GM19239 (cell line): ENCODE measurements at regions not wholly inside any gene's neighbourhood (a gene's known extent, or its start where the extent isn't known, plus 50 kb on each side); places are given as distances from the start of the nearest gene placed in this dataset.

ENCODE experiments used
- DNase-seq: peaks from one replicate; pipeline ENCODE4 v3.0.0; 2011; ENCODE audit warnings: low spot score; ENCODE audit not compliant: insufficient read length
- FAIRE-seq: peaks from 2 replicates; lab custom pipeline; 2011; peaks lifted over from hg19 to GRCh38; lab: Jason Lieb, UNC

DNA sequence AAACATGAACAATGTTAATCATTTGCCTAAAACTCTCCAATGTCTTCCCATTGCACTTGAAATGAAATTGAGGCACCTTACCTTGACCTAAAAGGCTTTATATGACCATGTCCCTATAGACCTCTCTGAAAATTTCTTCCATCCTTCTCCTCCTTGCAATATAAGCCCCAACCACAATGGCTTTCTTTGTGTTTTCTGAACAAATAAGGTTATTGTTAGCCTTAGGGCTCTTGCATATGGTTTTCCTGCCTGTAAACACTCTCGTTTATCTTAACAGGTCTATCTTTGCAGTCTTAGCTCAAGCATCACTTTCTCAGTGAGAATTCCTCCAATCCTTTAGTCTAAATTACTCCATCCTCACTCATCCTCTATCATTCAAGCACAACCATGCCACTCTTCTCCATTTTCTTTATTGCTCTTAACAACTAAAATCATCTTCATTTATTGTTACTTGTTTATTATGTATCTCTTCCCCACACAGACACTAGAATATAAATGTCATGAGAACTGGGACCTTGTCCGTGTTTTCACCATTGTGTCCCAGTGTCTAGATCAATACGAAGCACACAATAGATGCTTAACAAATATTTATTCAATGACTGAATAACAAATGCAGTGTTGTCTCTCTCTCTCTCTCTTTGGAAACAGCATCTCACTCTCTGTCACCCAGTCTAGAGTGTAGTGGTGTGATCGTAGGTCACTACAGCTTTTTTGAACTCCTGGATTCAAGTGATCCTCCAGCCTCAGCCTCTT lies 129.3 kb downstream of the RDH14 start:
- FAIRE-seq = no peak

DNA sequence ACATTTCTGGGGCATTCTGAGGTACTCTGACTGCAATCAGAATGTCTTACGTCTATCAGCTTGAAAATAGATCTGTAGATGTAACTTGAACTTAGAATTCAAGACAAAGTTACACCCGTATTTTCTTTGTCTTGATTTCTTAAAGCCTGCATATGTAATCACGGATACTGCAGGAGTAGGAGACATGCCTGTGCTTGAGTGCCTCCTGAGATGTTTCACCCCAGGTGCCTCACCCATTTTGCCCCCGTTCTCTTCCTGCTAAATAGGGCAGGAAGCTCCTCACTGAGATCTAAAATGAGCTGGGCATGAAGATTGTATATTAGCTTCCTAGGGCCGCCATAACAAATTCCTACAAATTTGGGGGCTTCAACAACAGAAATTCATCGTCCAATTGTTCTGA lies 131.9 kb downstream of the RDH14 start:
- no peak for FAIRE-seq
- DNase-seq = no peak

More for the DNA sequence above, 129.3 kb downstream of the RDH14 start:
- no peak for DNase-seq

DNA sequence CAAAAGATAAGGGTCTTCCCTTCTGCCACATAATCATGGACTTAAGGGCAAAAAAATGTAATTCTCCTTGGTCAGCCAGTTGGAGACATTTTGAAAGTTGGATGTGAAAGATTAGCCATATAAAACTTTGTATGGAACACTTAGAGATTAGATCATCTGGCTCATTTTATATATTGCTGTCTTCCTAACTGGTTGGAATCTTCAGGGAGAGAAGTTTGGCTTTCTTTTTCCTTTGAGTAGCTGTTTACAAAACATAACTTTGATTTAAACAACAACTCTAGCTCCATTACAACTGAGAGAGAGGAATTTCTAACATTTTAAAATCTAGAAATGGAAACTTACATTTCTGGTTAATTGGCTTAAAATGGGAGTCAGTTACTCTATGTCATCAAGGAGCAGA lies 132.7 kb downstream of the RDH14 start:
- DNase-seq (no peak), FAIRE-seq (no peak)

DNA sequence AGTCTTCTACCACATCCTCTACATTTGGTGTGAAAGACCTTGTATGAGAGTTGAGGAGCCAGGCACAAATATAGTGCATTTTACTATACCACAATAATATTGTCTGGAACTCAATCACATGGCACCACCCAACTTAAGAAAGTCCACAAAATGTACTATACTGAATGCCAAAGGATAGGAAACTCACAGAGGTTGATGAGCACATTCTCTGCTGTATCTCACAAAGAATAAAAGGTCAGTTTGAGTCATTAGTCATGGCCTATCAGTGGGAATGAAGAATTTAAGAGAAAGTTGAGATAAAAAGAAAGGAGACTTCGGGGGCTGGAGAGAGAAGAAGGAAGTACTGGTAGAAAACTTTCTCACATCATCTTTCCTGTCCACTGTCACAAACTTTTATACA lies 134.3 kb downstream of the RDH14 start:
- FAIRE-seq (no peak), DNase-seq (no peak)

DNA sequence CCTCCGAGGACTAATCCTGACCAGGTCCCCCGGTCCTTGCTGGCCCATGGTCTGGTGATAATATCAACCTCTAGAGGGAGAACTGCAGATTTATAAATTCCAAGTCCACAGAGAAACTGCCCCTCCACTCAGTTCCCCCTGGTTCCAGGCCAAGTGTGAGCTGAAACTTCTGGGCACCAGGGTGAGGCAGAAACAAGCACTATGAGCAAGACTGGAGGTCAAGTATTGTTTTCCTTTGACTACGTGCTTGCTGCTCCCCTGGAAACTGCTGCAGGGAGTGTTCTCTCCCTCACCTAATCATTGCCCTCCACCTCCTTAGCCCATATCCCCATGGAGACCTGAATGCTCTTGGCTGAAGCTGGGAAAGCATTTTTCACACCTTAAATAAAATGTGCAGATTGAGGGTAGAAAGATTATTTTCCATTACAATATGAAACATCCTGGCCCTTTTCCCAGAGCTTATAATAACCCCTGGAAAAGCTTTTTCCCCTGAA lies 135.2 kb downstream of the RDH14 start:
- FAIRE-seq = no peak
- no peak for DNase-seq

DNA sequence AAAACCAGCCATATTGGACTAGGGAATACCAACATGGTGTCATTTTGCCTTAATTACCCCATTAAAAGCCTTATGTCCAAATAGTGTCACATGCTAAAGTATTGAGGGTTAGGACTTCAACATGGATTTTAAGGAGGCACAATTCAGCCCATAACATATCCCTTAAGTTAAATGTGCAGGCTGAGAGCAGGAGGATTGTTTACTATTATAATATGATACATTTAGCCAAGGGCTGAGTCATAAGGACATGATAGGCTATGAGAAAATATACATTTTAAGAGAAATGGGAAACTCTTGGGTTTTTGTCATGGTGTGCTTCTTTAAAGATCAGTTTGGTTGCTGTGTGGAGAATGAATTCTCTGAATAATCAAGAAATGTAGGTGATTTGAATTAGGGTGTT lies 136.8 kb downstream of the RDH14 start:
- no peak for FAIRE-seq
- DNase-seq = no peak

DNA sequence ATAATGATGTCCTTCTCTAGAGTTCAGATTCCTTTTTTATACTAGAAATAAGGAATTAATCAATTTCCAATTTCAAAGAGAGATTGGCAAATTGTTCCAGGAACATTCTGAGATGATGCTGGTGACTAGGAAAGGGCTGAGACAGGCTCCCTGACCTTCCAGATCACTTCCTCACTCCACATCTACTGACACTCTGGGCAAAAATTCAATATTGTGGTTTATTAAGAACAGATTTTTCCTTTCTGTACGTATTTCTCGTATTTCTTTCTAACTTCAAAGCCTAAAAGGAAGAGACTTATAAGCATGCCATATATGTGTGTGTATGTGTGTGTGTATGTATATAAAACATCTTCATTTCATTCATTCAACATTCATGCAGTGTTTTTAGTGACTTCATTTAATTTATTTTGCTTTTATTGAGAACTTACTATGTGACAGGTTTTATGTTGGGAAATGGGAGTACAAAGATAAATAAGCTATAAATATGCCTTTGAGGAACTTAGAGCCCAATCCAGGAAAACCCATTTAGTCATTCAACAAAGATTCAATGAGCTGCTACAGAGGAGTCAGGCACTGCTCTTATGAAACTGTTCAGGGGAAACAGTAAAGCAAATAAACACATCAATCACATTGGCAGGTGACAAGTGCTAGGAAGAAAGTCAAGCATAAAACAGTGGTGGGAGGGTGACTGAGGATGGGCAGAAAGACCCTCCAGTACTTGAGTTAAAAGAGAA lies 137.9 kb downstream of the RDH14 start:
- FAIRE-seq (no peak), DNase-seq (no peak)

DNA sequence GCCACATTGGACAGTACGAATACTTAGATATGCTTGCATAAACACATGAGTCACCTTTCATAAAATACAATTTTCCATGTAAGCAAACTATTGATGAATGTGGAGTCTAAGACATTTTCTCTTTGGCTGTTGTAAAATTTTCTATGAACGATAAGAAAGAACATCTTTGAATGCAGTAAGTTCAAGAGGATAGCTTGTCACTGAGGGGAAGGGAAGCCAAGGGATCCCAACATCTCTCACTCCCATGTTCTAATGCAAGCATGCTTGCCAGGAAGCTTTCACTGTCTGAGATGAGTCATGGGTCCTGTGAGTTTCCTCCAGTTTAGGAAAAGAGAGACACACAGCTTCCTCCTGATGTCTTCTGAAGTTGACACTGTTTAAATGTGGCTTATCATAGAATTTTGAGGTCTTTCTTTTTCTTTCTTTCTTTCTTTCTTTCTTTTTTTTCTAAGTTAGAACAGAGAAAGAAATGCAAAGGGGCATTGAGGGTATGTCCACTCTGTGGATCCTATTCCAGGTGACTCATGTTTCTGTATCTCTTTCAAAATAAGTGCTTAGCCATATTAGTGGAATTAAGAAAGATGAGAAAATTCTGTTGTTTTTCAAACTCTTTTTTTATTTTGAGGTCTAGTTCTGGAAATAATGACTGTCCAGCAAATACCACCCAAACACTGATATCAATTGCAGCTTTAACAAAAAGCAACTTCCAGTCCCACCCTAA lies 146.6 kb downstream of the RDH14 start:
- no peak for DNase-seq
- FAIRE-seq = no peak

DNA sequence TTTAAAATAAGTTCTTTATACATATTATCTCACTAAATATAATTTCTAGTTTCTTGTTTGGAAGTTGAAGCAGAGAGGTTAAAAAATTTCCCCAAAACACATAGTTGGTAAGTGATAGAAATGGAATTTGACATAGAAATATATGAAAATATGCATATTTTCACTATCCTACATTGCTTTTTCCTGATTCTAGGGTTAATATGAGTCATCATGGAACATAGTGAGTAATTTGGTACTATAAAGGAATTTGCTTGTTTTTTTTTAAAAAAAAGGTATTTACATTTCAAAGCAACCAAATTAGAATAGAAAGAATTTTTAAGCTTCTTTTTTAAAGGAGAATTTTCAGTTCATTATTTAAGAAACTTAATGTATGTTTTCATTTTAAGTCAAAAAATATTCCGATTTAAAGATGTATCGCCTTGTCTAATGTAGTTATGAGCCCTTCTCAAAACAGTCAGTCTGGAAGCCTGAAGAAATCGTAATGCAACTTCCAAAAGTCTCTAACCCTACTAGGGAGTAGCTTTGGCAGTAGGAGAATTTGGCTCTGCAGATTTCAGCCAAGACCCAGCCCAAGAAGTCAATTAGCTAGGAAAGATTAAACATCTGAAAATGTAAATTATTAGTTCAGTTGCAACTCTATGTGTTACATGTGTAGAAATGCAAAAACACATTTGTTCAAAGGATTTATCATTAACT lies 147.3 kb downstream of the RDH14 start:
- FAIRE-seq = no peak
- DNase-seq = no peak

DNA sequence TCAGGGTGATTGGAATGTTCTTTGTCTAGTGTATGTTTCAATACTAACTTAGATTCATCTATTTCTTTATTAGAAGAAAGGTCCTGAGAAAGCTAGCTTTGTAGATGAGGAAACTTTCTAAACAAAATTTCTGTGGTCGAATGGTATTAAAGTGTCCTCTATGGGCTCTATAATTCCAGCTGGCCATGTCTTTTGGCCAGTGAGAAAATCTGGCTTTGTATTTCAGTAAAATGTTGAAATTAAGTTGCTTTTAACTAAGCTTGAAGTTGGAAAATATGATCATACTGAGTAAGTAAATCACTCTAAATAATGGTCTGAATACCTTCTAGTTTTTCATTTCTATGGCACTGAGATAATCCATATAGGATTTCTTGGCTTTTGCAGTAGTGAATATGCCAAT lies 148.8 kb downstream of the RDH14 start:
- FAIRE-seq (no peak), DNase-seq (no peak)

DNA sequence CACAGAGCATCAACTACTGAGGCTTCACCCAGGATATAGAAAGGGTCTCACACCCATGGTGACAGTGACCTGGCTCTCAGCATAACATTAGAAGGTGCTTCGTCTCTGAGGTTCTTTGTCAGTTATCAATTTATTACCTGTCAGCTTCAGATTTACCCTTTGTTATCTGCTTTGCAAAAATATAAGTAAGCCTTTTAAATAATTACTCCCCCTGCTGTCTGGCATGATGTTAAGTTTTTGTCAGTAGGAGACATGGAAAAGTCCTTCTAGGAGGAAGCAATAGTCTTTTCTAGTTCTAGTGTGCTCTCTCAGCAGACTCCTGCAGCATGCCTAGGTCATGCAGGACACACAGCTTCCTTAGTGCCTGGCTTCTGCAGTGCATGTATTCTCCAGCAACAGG lies 149.9 kb downstream of the RDH14 start:
- FAIRE-seq (no peak), DNase-seq (no peak)

DNA sequence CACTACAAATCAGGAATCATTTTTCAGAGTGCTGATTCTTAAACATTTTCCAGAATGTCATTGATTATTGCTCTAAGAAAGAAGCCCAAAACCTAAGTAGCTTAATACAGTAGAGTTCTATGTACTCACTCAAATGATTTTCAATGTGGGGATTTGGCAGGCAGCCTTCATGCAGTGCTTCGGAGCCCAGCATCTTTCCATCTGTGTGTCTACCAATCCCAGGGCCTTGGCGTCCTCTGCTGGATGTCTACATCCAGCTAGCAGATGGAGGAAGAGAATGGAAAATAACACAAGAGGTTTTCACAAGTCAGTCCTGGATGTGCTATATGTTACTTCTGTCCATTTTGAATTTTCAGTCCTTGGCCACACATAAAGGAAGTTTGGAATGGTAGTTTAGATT lies 151.8 kb downstream of the RDH14 start:
- FAIRE-seq (no peak), DNase-seq (no peak)

DNA sequence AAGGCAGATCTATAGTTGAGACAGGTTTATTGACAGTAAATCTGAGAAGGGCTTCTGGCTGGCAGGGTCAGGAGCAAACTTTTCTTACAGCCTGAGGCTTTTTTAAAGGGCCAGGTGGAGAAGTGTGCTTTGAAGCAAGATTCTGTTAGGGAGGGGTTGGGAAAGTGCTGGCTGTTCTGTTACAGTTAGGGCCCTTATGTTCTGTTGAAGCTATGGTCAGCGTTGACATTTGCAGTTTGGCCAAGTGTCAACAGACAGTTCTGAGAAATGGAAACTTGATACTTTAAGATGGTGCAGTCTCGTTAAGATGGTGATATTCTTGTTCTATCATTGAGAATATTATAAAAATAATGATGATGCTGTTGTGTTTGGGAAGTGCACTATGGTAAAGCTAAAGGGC lies 154.2 kb downstream of the RDH14 start:
- DNase-seq (no peak), FAIRE-seq (no peak)

DNA sequence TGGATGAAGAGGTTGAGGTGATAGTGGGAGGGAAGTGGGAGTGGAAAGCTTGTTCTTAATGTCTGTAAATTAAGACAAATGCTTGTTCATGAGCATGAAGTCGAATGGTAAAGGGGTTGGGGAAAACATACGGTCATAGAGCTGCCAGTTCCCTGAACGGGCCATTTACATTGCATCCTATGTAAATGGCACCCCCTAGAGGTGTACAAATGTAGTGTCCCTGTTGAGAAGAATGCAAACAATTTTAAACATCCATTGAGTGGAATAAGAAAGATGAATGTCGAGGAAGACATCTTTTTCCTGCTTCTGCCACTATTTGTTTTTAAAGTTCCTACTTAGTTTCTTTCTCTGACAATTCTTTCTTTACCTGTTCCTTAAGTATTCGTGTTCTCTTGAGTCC lies 155.7 kb downstream of the RDH14 start:
- DNase-seq = no peak
- FAIRE-seq = no peak

DNA sequence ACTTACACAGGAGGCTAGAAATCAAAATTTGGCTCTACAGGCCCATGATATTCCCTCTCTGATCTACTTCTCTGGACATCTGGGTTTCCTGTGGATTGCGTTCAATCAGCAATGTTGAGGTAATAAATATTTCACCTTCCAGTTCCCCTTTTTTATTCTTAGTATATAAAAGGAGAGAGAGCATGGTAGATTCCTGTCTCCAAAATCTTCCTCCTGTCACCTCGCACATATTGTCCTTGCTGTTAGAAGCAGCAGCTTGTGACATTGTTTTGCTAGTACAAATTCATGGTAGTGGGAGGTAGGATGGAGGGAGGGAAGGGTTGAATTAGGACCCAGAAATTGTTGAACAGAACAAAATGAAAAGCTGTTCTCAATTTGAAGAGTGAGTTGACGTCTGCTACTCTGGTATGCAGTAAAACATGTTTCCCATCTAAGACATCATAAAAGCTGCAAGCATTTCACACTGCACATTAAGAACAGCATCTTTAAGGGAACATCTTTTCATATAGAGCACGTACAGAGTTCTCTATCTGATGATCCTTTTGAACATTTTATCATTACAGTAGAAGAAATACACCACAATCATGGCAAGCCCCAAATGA lies 156.4 kb downstream of the RDH14 start:
- FAIRE-seq = no peak

DNA sequence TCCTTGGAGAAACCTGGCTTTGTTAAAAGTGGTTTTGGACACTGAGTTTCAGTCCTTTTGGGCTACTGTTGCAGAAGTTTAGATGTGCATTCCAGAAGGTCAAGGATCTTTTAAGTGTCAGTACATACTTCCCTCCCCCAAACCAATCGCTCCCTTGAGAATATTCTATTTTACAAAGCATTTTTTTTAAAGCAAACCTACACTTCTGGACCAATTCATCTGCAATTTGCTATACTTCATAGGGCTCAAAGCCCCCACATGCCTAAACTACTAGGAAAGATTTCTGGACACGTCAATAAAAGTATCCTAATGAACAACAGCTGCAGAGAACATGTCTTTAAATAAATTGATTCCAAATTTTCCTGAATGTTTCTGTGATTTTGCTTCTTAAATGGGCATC lies 157.6 kb downstream of the RDH14 start:
- no peak for DNase-seq
- no peak for FAIRE-seq

More for the DNA sequence above, 156.4 kb downstream of the RDH14 start:
- no peak for DNase-seq

DNA sequence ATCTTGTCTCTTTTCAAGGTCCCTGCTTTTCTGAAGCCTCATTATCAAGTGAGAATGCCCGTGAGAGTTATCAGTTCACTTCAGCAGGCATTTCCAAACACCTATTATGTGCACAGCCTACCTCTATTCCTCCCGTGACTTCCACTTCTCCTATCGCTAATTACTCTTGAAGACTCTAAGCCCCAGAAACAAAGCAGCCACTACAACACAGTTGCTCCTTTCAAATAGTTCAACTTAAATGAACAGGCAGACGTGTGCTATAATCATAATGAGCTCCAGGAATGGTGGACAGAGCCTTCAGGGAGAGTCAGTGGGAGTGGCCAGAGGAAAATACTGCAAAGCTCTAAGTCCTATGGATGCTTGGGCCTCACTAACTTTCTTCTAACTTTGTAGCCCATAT lies 159.0 kb downstream of the RDH14 start:
- FAIRE-seq = no peak
- DNase-seq = no peak

DNA sequence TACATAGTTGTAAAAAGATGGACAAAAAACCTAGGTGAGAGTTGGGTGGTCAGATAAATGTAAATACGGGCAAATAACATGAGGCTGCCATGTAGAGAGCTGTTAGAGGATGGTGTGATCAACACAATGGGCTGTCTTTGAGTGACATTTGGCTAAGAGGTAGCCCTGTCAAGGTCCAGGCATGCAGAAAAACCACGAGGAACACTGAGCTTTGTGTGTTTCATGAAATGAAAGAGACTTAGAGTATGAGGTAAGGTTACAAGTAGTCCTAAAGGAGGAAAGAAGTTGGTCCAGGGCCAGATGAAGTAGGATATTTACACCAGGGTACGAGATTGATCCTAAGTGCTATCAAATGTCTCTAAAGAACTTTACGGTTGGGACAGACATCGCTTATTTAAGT lies 160.9 kb downstream of the RDH14 start:
- DNase-seq = no peak
- no peak for FAIRE-seq

DNA sequence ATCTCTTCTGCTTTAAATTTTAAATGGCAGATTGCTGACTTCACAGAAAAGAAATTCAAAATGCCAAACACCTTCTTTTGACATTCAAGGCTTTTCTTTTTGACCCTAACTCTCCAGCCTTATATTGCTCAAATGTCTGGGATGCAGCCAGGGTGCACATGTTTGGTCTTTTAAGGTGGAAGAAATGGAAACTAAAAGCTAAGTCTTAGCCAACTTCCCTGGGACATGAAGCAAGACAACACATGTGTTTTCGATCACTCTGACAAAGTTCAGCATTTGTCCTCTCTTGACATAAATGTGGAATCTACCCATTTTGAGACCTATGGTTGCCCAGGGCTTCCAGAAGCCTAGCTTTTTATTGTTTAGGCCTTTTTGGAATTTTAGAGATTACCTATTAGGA lies 161.6 kb downstream of the RDH14 start:
- DNase-seq (no peak), FAIRE-seq (no peak)

DNA sequence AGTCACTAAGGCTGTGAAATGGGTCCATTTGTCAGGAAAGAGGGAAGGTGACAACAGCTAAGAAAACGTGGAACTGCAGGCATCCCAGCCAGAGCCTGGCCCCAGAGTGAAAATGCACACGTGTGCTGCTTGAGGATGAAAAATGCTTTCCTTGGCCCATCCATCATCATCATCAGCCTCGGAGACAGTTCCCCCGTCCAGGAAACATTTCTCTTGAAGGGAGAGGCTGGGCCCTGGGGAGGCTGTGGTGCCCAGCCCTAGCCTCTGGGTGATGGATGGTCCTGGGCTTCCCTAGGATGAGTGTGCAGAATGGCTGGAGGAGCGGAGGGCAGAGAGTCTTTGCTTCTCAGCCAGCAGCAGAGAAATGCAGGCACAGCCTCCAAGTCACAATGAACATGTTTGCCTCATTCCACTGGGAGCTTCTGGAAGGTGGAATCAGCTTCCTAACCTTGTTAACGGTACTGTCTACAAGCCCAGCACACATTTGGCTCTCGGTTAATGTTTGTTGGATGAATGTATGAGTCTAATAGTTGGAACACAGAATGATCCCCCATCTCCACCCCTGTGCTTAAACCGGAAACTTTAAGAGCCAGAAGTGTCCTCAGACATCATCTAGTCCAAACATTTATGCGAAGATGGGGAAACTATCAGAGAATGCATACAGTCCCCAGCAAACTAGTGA lies 164.0 kb downstream of the RDH14 start:
- FAIRE-seq = no peak
- no peak for DNase-seq
